GM13976 (cell line): ENCODE measurements at regions not wholly inside any gene's neighbourhood (a gene's known extent, or its start where the extent isn't known, plus 50 kb on each side); places are given as distances from the start of the nearest gene placed in this dataset.

Source experiments
- DNase-seq: peaks from one replicate; pipeline ENCODE4 v3.0.0; 2012; ENCODE audit warnings: low spot score
- in situ Hi-C: fragments of 300-500 bp; cut with MboI; formaldehyde crosslinking; loops from one replicate; pipeline ENCODE4 v1.12.0; 2022; ENCODE audit warnings: low sequenced_read_pairs, mixed read lengths, inconsistent platforms; ENCODE audit not compliant: unreplicated experiment
- TF ChIP-seq, protein P1 (sequence below): IDR thresholded peaks from 2 replicates; pipeline ENCODE4 v1.5.1; 2012; ENCODE audit warnings: borderline replicate concordance, mild to moderate bottlenecking; ENCODE audit not compliant: insufficient read depth; ENCODE audit errors: extremely low read depth, missing control alignments, control extremely low read depth

DNA sequence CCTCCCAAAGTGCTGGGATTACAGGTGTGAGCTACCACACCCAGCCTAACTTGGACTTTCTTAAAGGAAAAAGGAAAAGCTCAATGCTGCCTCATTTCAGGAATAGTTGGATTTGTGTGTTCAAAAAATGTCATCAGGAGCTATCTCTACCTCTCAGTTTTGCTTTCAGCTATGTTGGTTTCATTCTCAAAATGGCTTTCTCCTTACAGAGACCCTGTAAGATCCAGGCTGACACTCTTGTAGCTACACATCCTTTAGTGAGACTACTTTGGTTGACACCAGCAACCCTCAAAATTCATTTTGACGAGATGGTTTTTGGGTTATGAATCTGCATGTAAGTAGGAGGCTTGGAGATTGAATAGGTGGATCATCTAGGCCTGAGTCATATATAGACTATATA, 269.7 kb upstream of the SORCS1 start:
- TF ChIP-seq, protein P1, sequence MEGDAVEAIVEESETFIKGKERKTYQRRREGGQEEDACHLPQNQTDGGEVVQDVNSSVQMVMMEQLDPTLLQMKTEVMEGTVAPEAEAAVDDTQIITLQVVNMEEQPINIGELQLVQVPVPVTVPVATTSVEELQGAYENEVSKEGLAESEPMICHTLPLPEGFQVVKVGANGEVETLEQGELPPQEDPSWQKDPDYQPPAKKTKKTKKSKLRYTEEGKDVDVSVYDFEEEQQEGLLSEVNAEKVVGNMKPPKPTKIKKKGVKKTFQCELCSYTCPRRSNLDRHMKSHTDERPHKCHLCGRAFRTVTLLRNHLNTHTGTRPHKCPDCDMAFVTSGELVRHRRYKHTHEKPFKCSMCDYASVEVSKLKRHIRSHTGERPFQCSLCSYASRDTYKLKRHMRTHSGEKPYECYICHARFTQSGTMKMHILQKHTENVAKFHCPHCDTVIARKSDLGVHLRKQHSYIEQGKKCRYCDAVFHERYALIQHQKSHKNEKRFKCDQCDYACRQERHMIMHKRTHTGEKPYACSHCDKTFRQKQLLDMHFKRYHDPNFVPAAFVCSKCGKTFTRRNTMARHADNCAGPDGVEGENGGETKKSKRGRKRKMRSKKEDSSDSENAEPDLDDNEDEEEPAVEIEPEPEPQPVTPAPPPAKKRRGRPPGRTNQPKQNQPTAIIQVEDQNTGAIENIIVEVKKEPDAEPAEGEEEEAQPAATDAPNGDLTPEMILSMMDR: no peak
- in situ Hi-C loops: no loop called here
- no peak for DNase-seq

DNA sequence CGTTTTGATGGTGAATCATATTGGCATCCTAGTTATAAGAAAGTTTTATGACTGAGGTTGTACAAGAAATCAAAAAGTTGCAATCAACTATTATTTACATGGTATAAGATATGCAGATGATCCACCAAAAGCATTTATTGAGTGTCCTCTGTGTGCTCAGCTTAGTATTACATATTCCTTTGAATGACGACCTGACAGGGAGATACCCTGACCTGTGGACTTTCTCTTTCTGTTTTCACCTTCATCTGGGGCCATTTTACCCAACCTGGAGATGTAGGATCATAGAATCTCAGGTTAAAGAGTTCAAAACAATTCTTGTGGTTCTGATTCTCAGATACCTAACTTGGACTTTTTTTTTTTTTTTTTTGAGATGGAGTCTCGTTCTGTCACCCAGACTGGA, 269.1 kb upstream of the SORCS1 start:
- no peak for DNase-seq
- TF ChIP-seq, protein P1: no peak

DNA sequence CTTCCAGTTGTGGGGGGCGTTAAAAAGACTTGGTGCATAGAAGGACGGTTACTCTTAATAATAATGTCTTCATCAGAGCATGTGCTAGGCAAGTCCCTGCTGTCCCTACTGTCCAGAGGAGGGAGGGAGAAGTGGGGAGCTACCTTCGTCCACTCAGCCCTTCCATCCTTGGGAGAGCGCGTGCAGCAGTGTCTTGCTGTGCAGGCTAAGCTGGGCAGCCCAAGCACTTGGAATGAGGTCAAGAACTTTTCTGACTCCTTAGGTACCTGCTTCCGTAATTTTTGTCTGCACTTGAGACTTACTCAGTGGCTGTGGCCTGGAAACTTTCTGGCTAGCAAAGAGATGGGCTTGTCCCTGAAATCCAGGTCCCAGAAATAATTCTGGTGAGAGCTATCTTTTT, 265.9 kb upstream of the SORCS1 start:
- no peak for DNase-seq
- TF ChIP-seq, protein P1: no peak
- in situ Hi-C loops: no loop called here

More for the DNA sequence above, 269.1 kb upstream of the SORCS1 start:
- in situ Hi-C loops: no loop called here

DNA sequence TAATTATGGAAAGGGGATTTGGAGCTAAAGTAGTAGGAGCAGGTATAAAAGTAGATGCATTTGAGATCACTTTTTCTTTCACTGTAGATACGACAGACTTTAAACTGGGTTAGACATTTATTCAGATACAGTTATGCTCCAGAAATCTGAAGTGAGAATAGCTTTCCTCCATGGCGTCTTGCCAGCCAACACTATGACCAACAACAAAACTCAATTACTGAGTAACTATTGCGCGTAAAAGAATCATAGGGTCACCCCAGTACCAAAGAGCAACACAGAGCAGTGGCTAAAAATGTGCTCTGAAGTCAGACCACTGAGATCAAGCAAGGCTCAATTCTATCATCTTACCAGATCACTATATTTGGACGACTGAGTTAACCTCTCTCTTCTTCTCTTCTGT, 262.5 kb upstream of the SORCS1 start:
- in situ Hi-C loops: no loop called here
- TF ChIP-seq, protein P1: no peak
- DNase-seq: no peak

DNA sequence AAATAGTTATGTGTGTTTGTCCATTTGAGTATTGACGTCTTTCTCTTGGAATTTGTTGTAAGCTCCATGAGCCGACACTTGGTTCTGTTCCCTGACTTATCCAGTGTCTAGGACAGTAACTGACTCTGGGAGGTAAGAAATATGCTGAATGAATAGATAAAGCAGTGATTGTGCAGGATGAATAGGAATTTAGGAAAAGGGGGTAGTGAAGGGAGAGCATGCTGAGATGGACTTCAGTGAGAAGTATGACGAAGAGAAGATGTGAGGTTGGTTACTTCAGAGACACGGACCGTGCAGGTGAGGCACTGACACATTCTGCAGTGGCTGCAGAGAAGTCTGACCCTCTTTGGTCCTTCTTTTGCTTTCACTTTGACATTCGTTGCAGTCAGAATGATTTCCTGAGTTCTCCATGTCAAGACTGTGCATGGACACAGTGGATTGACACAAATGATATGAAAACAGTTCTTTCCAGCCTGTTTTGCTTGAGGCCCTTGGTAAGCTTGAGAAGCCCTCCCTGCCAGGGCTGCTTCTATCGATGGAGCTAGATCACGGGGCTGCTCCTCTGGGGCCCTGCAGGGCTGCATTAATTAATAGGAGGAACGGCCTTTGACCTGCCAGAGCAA, 261.5 kb upstream of the SORCS1 start:
- no peak for DNase-seq
- TF ChIP-seq, protein P1: no peak

DNA sequence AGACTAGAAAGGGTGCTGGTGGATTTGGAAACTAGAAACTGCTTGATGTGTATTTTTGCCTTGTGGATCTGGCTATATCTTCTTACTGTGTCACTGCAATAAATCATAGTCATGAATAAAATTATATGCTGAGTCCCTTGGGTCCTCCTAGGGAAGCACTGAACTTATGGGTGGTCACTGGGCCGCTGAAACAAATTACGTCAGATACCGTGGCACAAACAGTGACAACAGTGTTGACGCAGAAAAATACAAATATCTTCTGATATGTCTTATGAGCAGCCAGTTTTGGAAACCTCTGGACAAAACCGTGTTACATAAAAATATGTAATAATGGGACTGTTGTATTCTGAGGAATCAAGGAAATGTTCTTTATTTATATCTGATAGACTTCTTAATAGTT, 260.1 kb upstream of the SORCS1 start:
- in situ Hi-C loops: loop anchor here (25.0 kb wide), 1 partner anchor 388 kb away; no protein-coding TSS in a partner anchor
- DNase-seq: no peak
- TF ChIP-seq, protein P1: no peak

More for the DNA sequence above, 261.5 kb upstream of the SORCS1 start:
- in situ Hi-C loops: no loop called here

DNA sequence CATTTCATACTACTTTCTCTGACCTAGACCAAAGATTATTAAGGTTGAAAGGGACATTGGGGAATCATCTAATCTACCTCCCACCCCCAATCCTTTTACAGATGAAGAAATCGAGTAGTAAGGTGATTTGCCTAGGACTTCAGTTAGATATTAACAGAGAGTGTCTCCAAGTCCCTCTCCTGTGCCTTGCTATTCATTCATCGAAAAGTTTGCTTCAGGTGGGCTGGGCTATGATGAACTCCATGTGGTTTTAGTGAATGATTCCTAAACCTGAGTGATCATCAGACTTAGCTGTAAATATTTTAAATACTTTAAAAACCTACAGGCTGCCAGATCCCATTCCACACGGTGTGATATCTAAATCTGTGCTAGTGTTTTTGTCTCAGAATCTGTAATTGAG, 259.4 kb upstream of the SORCS1 start:
- TF ChIP-seq, protein P1: no peak
- in situ Hi-C loops: loop anchor here (25.0 kb wide), 1 partner anchor 388 kb away; no protein-coding TSS in a partner anchor
- no peak for DNase-seq
